Liver (tissue), 3 donors: ENCODE measurements at regions not wholly inside any gene's neighbourhood (a gene's known extent, or its start where the extent isn't known, plus 50 kb on each side); places are given as distances from the start of the nearest gene placed in this dataset.

Source experiments
- ATF3 ChIP-seq: IDR thresholded peaks from 2 replicates; pipeline ENCODE4 v1.6.1; 2016; ENCODE audit warnings: antibody characterized with exemption
- CTCF ChIP-seq: fragments of 150-350 bp; IDR thresholded peaks from 2 replicates; pipeline ENCODE4 v1.5.1; 2017; ENCODE audit warnings: improper control_type of control experiment, low read depth, low read length; ENCODE audit not compliant: missing input control
- FOXA2 ChIP-seq: IDR thresholded peaks from 2 replicates; pipeline ENCODE4 v1.6.1; 2016; ENCODE audit warnings: antibody characterized with exemption
- GABPA ChIP-seq, 2 donors: IDR thresholded peaks in 1 of 2; conservative IDR thresholded peaks in 1 of 2; 2 replicates each; pipeline ENCODE4 v1.6.1; 2016; ENCODE audit warnings: antibody characterized with exemption in 2 of 2, mild to moderate bottlenecking in 1 of 2, moderate library complexity in 1 of 2
- JUND ChIP-seq, 2 donors: IDR thresholded peaks; 2 replicates each; pipeline ENCODE4 v1.6.1; 2016; ENCODE audit warnings: antibody characterized with exemption in 2 of 2
- MAX ChIP-seq: IDR thresholded peaks from 2 replicates; pipeline ENCODE4 v1.6.1; 2016; ENCODE audit warnings: antibody characterized with exemption
- RAD21 ChIP-seq, 2 donors: IDR thresholded peaks; 2 replicates each; pipeline ENCODE4 v1.6.1; 2016; ENCODE audit warnings: antibody characterized with exemption in 2 of 2, mild to moderate bottlenecking in 2 of 2
- REST ChIP-seq: IDR thresholded peaks from 2 replicates; pipeline ENCODE4 v1.6.1; 2016; ENCODE audit warnings: antibody characterized with exemption, mild to moderate bottlenecking
- SP1 ChIP-seq: IDR thresholded peaks from 2 replicates; pipeline ENCODE4 v1.6.1; 2018; ENCODE audit warnings: antibody characterized with exemption, mild to moderate bottlenecking
- TAF1 ChIP-seq: conservative IDR thresholded peaks from 2 replicates; pipeline ENCODE4 v1.6.1; 2016; ENCODE audit warnings: antibody characterized with exemption, mild to moderate bottlenecking
- YY1 ChIP-seq: IDR thresholded peaks from 2 replicates; pipeline ENCODE4 v1.6.1; 2016; ENCODE audit warnings: antibody characterized with exemption, mild to moderate bottlenecking
- ZBTB33 ChIP-seq: IDR thresholded peaks from 2 replicates; pipeline ENCODE4 v1.6.1; 2016; ENCODE audit warnings: antibody characterized with exemption
- donor health status: healthy.
- donor health status: healthy.

- no peak for TF ChIP-seq REST
- TF ChIP-seq CTCF = no peak
- no peak for TF ChIP-seq ATF3
- TF ChIP-seq MAX = no peak
- no peak for TF ChIP-seq ZBTB33
- TF ChIP-seq FOXA2 = no peak
- TF ChIP-seq SP1 = no peak
- no peak for TF ChIP-seq RAD21 (IDR thresholded peaks at IDR 0.05)
- no peak for TF ChIP-seq TAF1
- no peak for TF ChIP-seq JUND (IDR thresholded peaks at IDR 0.05)
- no peak for TF ChIP-seq GABPA (IDR thresholded peaks at IDR 0.05 in 1 of 2, conservative IDR thresholded peaks at IDR 0.05 in 1 of 2)
- no peak for TF ChIP-seq YY1
These were observed 217.8 kb downstream of the SHOX start for GRCh38 chrX:848386-848785.
